22Rv1 (cell line): ENCODE measurements at regions not wholly inside any gene's neighbourhood (a gene's known extent, or its start where the extent isn't known, plus 50 kb on each side); places are given as distances from the start of the nearest gene placed in this dataset.

ENCODE experiments used
- CTCF ChIP-seq: fragments of 450-650 bp; IDR thresholded peaks from 2 replicates; pipeline ENCODE4 v1.5.1; 2017; ENCODE audit warnings: mild to moderate bottlenecking
- ZFX ChIP-seq: fragments of 450-650 bp; IDR thresholded peaks from 2 replicates; pipeline ENCODE4 v1.6.1; 2017; ENCODE audit warnings: antibody characterized with exemption, borderline replicate concordance

- TF ChIP-seq CTCF (no peak), ZFX (no peak)
Observed at GRCh38 chr9:21611891-21612290, 129.8 kb upstream of the IFNE start.
